ENCODE measurements at regions not wholly inside any gene's neighbourhood (a gene's known extent, or its start where the extent isn't known, plus 50 kb on each side); places are given as distances from the start of the nearest gene placed in this dataset.

GRCh38 chr6:77403424-77403823 lies 59.9 kb downstream of the HTR1B start:
- peak overlapping the region in 1 of 21 experiments; percentile 18 for H3K27ac ChIP-seq
- no peak overlapping the region for H3K4me3 ChIP-seq

- H3K4me3 ChIP-seq: no peak overlapping the region
- no peak overlapping the region for H3K27ac ChIP-seq
Measured at GRCh38 chr6:77401231-77401630, 62.1 kb downstream of the HTR1B start.

GRCh38 chr6:77397561-77397960 lies 65.7 kb downstream of the HTR1B start:
- Histone ChIP-seq H3K4me3 (no peak overlapping the region), H3K27ac (no peak overlapping the region)

- Histone ChIP-seq H3K4me3 (no peak overlapping the region), H3K27ac (no peak overlapping the region)
Measured at GRCh38 chr6:77389402-77389801, 73.9 kb downstream of the HTR1B start.

- Histone ChIP-seq H3K4me3 (no peak overlapping the region), H3K27ac (no peak overlapping the region)
Measured at GRCh38 chr6:77383026-77383425, 80.3 kb downstream of the HTR1B start.

- H3K4me3 ChIP-seq: no peak overlapping the region
- no peak overlapping the region for H3K27ac ChIP-seq
Measured at GRCh38 chr6:77373955-77374354, 89.3 kb downstream of the HTR1B start.

GRCh38 chr6:77371748-77372147 lies 91.5 kb downstream of the HTR1B start:
- Histone ChIP-seq H3K4me3 (no peak overlapping the region), H3K27ac (no peak overlapping the region)

- H3K27ac ChIP-seq: peak overlapping the region in 6 of 21 experiments; percentile 4 to 63 (median 37)
- peak overlapping the region; percentile 18 to 48 (median 32) for H3K4me3 ChIP-seq
Measured at GRCh38 chr6:77368660-77369313, 94.5 kb downstream of the HTR1B start.

GRCh38 chr6:77366798-77367197 lies 96.5 kb downstream of the HTR1B start:
- Histone ChIP-seq H3K4me3 (no peak overlapping the region), H3K27ac (no peak overlapping the region)

- no peak overlapping the region for H3K27ac ChIP-seq
Measured at GRCh38 chr6:77363702-77364101, 99.6 kb downstream of the HTR1B start.

GRCh38 chr6:77362055-77362454 lies 101.2 kb downstream of the HTR1B start:
- Histone ChIP-seq H3K27ac (no peak overlapping the region), H3K4me3 (no peak overlapping the region)

More at GRCh38 chr6:77363702-77364101, 99.6 kb downstream of the HTR1B start:
- no peak overlapping the region for H3K4me3 ChIP-seq

- H3K4me3 ChIP-seq: no peak overlapping the region
Measured at GRCh38 chr6:77361018-77361417, 102.3 kb downstream of the HTR1B start.

GRCh38 chr6:77356821-77357220 lies 106.5 kb downstream of the HTR1B start:
- no peak overlapping the region for H3K27ac ChIP-seq

More at GRCh38 chr6:77361018-77361417, 102.3 kb downstream of the HTR1B start:
- no peak overlapping the region for H3K27ac ChIP-seq

GRCh38 chr6:77354581-77354980 lies 108.7 kb downstream of the HTR1B start:
- H3K27ac ChIP-seq: no peak overlapping the region

More at GRCh38 chr6:77356821-77357220, 106.5 kb downstream of the HTR1B start:
- H3K4me3 ChIP-seq: no peak overlapping the region

GRCh38 chr6:77353129-77353528 lies 110.2 kb downstream of the HTR1B start:
- Histone ChIP-seq H3K27ac (no peak overlapping the region), H3K4me3 (no peak overlapping the region)

More at GRCh38 chr6:77354581-77354980, 108.7 kb downstream of the HTR1B start:
- H3K4me3 ChIP-seq: no peak overlapping the region

- H3K4me3 ChIP-seq: no peak overlapping the region
- H3K27ac ChIP-seq: no peak overlapping the region
Measured at GRCh38 chr6:77341058-77341986, 122.0 kb downstream of the HTR1B start.

GRCh38 chr6:77340331-77340730 lies 123.0 kb downstream of the HTR1B start:
- Histone ChIP-seq H3K27ac (no peak overlapping the region), H3K4me3 (no peak overlapping the region)

- H3K4me3 ChIP-seq: no peak overlapping the region
- no peak overlapping the region for H3K27ac ChIP-seq
Measured at GRCh38 chr6:77339926-77340325, 123.4 kb downstream of the HTR1B start.

GRCh38 chr6:77337392-77337791 lies 125.9 kb downstream of the HTR1B start:
- no peak overlapping the region for H3K4me3 ChIP-seq
- H3K27ac ChIP-seq: no peak overlapping the region

- H3K27ac ChIP-seq: no peak overlapping the region
- no peak overlapping the region for H3K4me3 ChIP-seq
Measured at GRCh38 chr6:77334093-77334492, 129.2 kb downstream of the HTR1B start.

All from skin epidermis (tissue), 12 donors.